Ovary (tissue), 7 donors: ENCODE measurements at regions not wholly inside any gene's neighbourhood (a gene's known extent, or its start where the extent isn't known, plus 50 kb on each side); places are given as distances from the start of the nearest gene placed in this dataset.

Experiments
- DNase-seq, 5 donors: peaks; one replicate each; pipeline ENCODE4 v3.0.0-alpha.2; 2019 to 2020
- H3K27ac ChIP-seq, 2 donors: fragments of 200-600 bp; one replicate each; pipeline versions ENCODE4 v1.5.1 to v1.8.0; 2019 to 2022
- H3K27me3 ChIP-seq: fragments of 200-600 bp; one replicate; pipeline ENCODE4 v1.8.0; 2022
- H3K36me3 ChIP-seq: fragments of 200-600 bp; sonication (generic); one replicate; pipeline ENCODE4 v1.5.1; 2019
- H3K4me1 ChIP-seq: one replicate; pipeline ENCODE4 v1.8.1; 2013; ENCODE audit warnings: mild to moderate bottlenecking, moderate library complexity; ENCODE audit not compliant: insufficient read depth
- H3K4me3 ChIP-seq: fragments of 200-600 bp; sonication (generic); one replicate; pipeline ENCODE4 v1.5.1; 2017
- H3K9me3 ChIP-seq, 2 donors: fragments of 200-600 bp in 1 of 2; sonication (generic) in 1 of 2; one replicate each; pipeline versions ENCODE4 v1.5.1 to v1.8.1; 2013 to 2019; ENCODE audit warnings: mild to moderate bottlenecking in 1 of 2, moderate library complexity in 1 of 2
- CTCF ChIP-seq, 3 donors: fragments of 450-650 bp in 2 of 3; fragments of 200-600 bp in 1 of 3; IDR thresholded peaks; one replicate each; pipeline versions ENCODE4 v1.5.1 to v1.8.0; 2016 to 2022; ENCODE audit warnings: antibody characterized with exemption in 3 of 3, mild to moderate bottlenecking in 1 of 3
- EP300 ChIP-seq: sonication (generic); formaldehyde crosslinking; IDR thresholded peaks from one replicate; pipeline ENCODE4 v1.6.1; 2017; ENCODE audit warnings: antibody characterized with exemption
- POLR2A ChIP-seq: fragments of 450-650 bp; IDR thresholded peaks from one replicate; pipeline ENCODE4 v1.6.1; 2017; ENCODE audit warnings: antibody characterized with exemption, mild to moderate bottlenecking, moderate library complexity
- WGBS, 3 donors: extraction: QIAGEN DNeasy Blood & Tissue Kit in 1 of 3; methylation state at CpG; one replicate each; pipeline versions ENCODE4 v1.1.5 to v1.1.7; 2013 to 2017; 5-methylcytosine and 5-hydroxymethylcytosine counted together
- intact Hi-C, 4 donors: fragments of 100-400 bp; cut with DNase I; formaldehyde crosslinking; loops; one replicate each; pipeline versions ENCODE4 v1.11.0 to v1.15.1; 2022 to 2023
- donor health status: DM: no; HTN: no; CAD: no; lungs with moderate emphysema.
- donor health status: DM: no; HTN: no; CAD: no.
- donor health status: Bipolar disorder and iron deficiency.
- donor health status: DM: no; HTN: no; CAD: no.
- donor health status: DM: yes; HTN: yes; CAD: no.

- Histone ChIP-seq H3K27ac (no peak overlapping the region), H3K9me3 (no peaks in the 10 kb centered on the region), H3K36me3 (no peaks in the 10 kb centered on the region), H3K4me3 (no peak overlapping the region), H3K4me1 (no peaks in the 10 kb centered on the region), H3K27me3 (no peaks in the 10 kb centered on the region)
- TF ChIP-seq CTCF (IDR thresholded peaks at IDR 0.05) (no peak), EP300 (no peak), POLR2A (no peak)
- DNase-seq: no peak
- WGBS, 3 donors: 66 to 70% (median 66%) methylated on average over 6 of the region's 6 CpGs
- intact Hi-C loops: no loop called here
Observed at GRCh38 chr15:98439523-98439942, 208.8 kb upstream of the IGF1R start.

- 53 to 61% (median 54%) methylated on average over 8 of the region's 8 CpGs for WGBS, 3 donors
- Histone ChIP-seq H3K27ac (no peak overlapping the region), H3K4me3 (no peak overlapping the region), H3K27me3 (no peaks in the 10 kb centered on the region), H3K9me3 (no peaks in the 10 kb centered on the region), H3K36me3 (no peaks in the 10 kb centered on the region), H3K4me1 (no peaks in the 10 kb centered on the region)
- DNase-seq: no peak
- no peak for TF ChIP-seq EP300
- TF ChIP-seq CTCF (IDR thresholded peaks at IDR 0.05): no peak
- TF ChIP-seq POLR2A: no peak
- intact Hi-C loops: loop anchor here in 3 of 4 donors (5.0 to 10.0 kb wide), 4 partner anchors 204 to 636 kb away; partner anchors contain the start of gene IGF1R (in 1 of the 3)
Observed at GRCh38 chr15:98440917-98441316, 207.4 kb upstream of the IGF1R start.

- Histone ChIP-seq H3K27me3 (no peaks in the 10 kb centered on the region), H3K27ac (no peak overlapping the region), H3K4me1 (no peaks in the 10 kb centered on the region), H3K4me3 (no peak overlapping the region), H3K9me3 (no peaks in the 10 kb centered on the region), H3K36me3 (no peaks in the 10 kb centered on the region)
- intact Hi-C loops: loop anchor here in 3 of 4 donors (5.0 to 10.0 kb wide), 4 partner anchors 203 to 636 kb away; partner anchors contain the start of gene IGF1R (in 1 of the 3)
- TF ChIP-seq EP300: no peak
- TF ChIP-seq POLR2A: no peak
- TF ChIP-seq CTCF (IDR thresholded peaks at IDR 0.05): no peak
- WGBS, 3 donors: 50 to 66% (median 59%) methylated on average over 5 of the region's 5 CpGs
- DNase-seq: no peak
Observed at GRCh38 chr15:98441599-98441998, 206.7 kb upstream of the IGF1R start.

GRCh38 chr15:98442379-98442833 lies 205.9 kb upstream of the IGF1R start:
- no peak for TF ChIP-seq EP300
- peak; percentile 47 to 66 (median 48) for TF ChIP-seq CTCF (IDR thresholded peaks at IDR 0.05)
- 16 to 22% (median 22%) methylated on average over 4 of the region's 4 CpGs for WGBS, 3 donors
- intact Hi-C loops: loop anchor here in 3 of 4 donors (5.0 to 10.0 kb wide), 4 partner anchors 202 to 635 kb away; partner anchors contain the start of gene IGF1R (in 1 of the 3)
- H3K4me1 ChIP-seq: no peaks in the 10 kb centered on the region
- no peaks in the 10 kb centered on the region for H3K27me3 ChIP-seq
- no peak overlapping the region for H3K4me3 ChIP-seq
- DNase-seq: peak; percentile 30 to 71 (median 47)
- H3K36me3 ChIP-seq: no peaks in the 10 kb centered on the region
- H3K9me3 ChIP-seq: no peaks in the 10 kb centered on the region
- no peak overlapping the region for H3K27ac ChIP-seq
